GM12891 (cell line): ENCODE measurements at regions not wholly inside any gene's neighbourhood (a gene's known extent, or its start where the extent isn't known, plus 50 kb on each side); places are given as distances from the start of the nearest gene placed in this dataset.

ENCODE experiments used
- PAX5 ChIP-seq: IDR thresholded peaks from 2 replicates; pipeline ENCODE4 v1.6.1; 2011; ENCODE audit warnings: low read length, moderate library complexity, mild to moderate bottlenecking; ENCODE audit not compliant: insufficient read depth, severe bottlenecking
- POLR2AphosphoS5 ChIP-seq: IDR thresholded peaks from 2 replicates; pipeline ENCODE4 v1.6.1; 2011; ENCODE audit warnings: low read depth, low read length, control low read depth

DNA sequence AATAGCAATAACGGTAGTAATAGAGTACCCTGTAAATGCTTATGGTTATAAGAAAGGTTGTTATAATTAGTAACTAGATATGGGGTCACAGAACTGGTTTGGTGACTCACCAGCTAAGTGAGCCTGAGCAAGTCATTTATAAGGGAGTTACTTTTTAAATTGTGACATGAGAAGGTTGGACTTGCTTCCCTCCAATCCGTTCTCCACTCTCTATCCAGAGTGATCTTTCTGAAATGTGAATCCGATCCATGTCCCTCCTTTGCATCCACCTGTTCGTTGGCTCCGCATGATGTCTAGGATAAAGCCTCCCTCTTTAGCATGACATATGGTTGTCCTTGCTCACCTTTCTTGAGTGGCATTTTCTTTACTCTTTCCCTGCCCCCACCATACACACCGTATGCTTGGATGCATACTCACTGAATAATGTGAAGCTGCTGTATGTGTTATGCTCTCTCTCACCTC is 83.1 kb downstream of the CDC42EP3 start:
- TF ChIP-seq PAX5 (no peak), POLR2AphosphoS5 (no peak)
